GM12874 (cell line): ENCODE measurements at regions not wholly inside any gene's neighbourhood (a gene's known extent, or its start where the extent isn't known, plus 50 kb on each side); places are given as distances from the start of the nearest gene placed in this dataset.

Experiments
- CTCF ChIP-seq: IDR thresholded peaks from 2 replicates; pipeline ENCODE4 v1.5.1; 2011; ENCODE audit warnings: low read depth, mild to moderate bottlenecking, control low read depth, low read length, moderate library complexity; ENCODE audit not compliant: insufficient read depth

- no peak for TF ChIP-seq CTCF
These were observed 451.3 kb downstream of the PLA2G4A start for GRCh38 chr1:187280031-187280430.

GRCh38 chr1:187281085-187281484 lies 452.3 kb downstream of the PLA2G4A start:
- TF ChIP-seq CTCF, result no peak

- TF ChIP-seq CTCF, result no peak
These were observed 455.2 kb downstream of the PLA2G4A start for GRCh38 chr1:187283984-187284383.

GRCh38 chr1:187294421-187295201 lies 465.9 kb downstream of the PLA2G4A start:
- no peak for TF ChIP-seq CTCF

- no peak for TF ChIP-seq CTCF
These were observed 471.3 kb downstream of the PLA2G4A start for GRCh38 chr1:187300081-187300480.

GRCh38 chr1:187306710-187307415 lies 478.1 kb downstream of the PLA2G4A start:
- no peak for TF ChIP-seq CTCF

GRCh38 chr1:187310038-187310631 lies 481.4 kb downstream of the PLA2G4A start:
- no peak for TF ChIP-seq CTCF
